GM04504 (cell line): ENCODE measurements at regions not wholly inside any gene's neighbourhood (a gene's known extent, or its start where the extent isn't known, plus 50 kb on each side); places are given as distances from the start of the nearest gene placed in this dataset.

Source experiments
- DNase-seq: peaks from one replicate; pipeline ENCODE4 v3.0.0-alpha.2; 2012; ENCODE audit warnings: low read depth

GRCh38 chr6:40796260-40797221 is 209.4 kb upstream of the LRFN2 start:
- no peak for DNase-seq

- DNase-seq = no peak
Measured at GRCh38 chr6:40794586-40794985, 207.4 kb upstream of the LRFN2 start.

GRCh38 chr6:40792183-40792582 is 205.0 kb upstream of the LRFN2 start:
- DNase-seq = no peak

DNA sequence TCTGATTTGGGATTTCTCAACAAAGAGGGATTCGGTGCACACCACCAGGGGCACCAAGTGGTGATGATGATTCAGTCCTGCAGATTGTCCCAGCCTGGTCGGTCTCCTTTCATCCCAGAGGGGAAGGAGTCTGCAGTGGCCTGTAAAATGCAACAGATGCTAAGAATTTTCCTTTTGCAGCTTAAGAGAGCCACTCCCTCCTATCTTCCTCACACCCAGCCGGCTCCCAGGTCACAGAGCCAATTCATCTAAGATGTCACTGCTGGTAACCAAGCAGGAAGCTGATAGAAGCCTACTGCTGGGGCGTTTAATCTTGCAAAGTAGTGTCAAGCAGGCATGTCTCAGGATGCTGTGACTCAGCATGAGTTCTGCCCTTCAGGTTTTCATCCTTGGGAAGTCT is 203.8 kb upstream of the LRFN2 start:
- peak; percentile 11 for DNase-seq

DNA sequence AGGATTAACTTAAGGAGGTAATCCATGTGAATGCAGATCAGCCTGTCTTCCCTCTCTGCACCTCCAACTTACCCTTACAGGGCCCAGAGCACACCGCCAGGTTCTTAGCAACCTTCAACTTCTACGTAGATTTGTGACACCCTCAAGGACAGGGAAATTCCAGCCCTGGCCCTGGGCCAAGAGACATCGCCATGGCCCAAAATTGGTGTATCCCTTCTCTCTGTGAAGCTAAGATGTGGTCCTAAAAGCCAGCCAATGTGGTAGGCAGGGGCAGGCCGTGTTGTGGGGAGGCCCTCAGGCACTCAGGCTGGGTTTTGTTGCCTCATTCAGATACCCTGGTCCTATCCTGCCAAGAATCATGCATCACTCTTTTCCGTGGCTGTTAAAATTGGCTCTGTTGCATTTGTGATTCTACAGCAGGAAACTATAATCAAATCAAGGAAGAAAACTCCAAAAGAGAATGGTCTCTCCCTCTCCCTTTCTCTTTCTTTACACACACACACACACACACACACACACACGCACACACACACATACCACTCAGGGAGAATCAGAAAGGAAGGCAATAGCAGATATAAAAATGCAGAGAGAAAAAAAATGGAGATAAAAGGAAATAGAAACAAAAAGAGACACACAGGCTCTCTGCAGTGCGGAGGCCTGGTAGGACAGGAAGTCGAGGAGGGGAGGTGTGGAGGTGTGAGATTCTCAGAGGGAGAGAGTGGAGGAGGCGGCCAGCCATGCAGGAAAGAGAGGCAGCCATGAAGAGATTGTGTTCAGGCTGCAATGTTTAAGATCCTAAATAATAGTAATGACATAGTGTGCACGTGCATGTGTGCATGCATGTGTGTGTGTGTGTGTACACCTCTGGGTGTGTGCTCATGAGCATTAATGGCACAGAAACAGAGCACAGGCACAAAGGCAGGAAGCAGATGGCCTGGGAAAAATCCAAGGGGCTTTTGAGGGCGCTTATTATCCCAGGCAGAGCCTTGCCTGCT is 201.8 kb upstream of the LRFN2 start:
- peak; percentile 22 for DNase-seq

- DNase-seq = no peak
Measured at GRCh38 chr6:40782355-40782754, 195.2 kb upstream of the LRFN2 start.

DNA sequence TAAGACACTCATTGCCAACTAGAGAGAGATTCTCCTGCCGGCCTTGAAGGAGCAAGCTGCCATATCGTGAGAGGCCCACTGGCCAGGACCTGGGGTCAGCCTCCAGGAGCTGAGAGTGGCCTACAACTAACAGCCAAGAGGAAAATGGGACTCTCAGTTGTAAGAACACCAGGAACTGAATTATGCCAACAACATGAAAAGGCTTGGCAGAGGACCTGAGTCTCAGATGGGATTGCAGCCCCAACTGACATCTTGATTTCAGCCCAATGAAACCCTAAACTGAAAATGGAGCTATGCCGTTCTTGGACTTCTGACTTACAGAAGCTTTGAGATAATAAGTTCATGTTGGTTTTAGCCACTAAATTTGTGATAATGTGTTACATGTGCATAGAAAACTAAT is 193.5 kb upstream of the LRFN2 start:
- no peak for DNase-seq

DNA sequence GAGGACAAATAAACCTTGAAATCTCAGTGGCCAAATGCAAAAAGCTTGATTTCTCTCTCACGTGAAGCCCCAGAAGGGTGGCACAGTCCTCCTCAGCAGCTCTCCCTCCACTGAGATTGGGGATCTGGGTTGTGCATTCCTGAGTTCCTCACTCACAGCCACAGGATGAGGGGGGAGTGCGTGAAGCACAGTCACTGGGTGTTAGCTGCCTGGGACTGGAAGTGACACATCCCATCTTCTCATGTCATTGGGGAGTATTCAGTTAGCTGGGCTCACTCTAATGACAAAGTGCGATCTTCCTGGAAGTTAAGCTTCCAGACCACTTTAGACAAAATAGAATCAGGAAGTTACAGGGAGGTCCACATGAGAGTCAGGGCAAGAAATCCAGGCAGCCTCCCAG is 192.2 kb upstream of the LRFN2 start:
- peak; percentile 68 for DNase-seq

DNA sequence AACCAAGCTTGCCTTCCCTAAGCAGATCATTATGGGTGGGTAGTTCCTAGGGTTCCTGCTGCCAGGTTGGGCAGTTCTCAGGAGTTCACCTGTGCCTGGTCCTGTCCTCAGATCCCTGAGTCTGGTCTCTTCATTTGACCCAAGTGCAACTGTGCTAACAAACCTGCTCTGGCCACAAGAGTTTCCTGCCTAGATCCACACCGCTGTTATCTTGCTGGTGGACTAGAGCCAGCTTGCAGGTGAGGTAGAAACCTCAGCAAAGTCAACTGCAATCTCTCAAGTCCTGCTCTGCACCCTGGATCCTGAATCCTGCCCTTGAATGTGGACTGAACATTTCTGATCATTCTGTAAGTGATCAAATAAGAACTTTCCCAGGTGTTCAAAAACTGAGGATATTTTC is 191.8 kb upstream of the LRFN2 start:
- no peak for DNase-seq

GRCh38 chr6:40778196-40778595 is 191.0 kb upstream of the LRFN2 start:
- no peak for DNase-seq

DNA sequence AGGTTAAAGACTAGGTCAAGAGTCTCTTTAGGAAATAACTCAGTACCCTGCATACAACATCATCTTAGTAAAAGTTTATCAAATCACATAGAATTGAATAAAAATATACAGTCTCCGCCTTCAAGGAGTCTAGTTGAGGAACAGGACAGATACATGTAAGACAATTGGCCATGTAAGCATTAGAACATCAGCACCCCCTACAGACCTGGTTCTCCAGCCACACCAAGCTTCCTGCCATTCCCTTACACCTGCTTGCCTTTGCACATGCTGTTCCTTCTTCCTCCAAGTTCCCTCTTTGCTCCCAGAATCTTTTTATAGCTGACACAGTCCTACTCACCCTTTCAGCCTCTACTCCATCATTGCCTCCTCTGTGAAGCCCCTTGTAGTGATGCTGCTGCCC is 187.8 kb upstream of the LRFN2 start:
- DNase-seq = no peak

DNA sequence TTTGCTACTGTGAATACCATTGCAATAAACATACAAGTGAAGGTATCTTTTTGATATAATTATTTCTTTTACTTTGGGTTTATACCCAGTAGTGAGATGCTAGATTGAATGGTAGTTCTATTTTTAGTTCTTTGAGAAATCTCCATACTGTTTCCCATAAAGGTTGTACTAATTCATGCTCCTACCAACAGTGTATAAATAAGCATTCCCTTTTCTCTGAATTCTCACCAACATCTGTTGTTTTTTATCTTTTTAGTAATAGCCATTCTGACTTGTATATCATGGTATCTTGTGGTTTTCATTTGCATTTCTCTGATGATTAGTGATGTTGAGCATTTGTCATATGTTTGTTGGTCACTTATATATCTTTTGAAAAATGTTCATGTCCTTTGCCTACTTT is 183.6 kb upstream of the LRFN2 start:
- DNase-seq = no peak

DNA sequence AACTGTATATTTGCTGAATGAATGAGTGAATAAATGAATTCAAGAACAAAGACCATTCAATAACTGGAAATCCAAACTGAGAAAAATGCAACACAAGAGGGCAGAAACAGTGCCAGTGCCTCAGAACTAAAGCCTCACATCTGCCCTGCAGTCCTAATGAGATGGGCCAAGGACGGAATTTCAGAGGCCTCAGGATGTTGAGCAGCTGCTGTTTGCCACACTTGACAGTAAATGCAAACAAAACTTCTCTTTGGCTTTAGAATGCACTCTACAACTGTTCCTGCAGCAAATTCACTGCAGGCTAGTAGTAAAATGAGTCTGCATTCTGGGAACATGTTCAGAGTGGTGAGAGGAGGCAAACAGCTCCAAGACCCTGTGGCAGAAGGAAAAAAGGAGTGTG is 177.6 kb upstream of the LRFN2 start:
- DNase-seq = no peak

GRCh38 chr6:40762981-40763380 is 175.8 kb upstream of the LRFN2 start:
- no peak for DNase-seq

GRCh38 chr6:40760887-40761286 is 173.7 kb upstream of the LRFN2 start:
- DNase-seq = no peak

DNA sequence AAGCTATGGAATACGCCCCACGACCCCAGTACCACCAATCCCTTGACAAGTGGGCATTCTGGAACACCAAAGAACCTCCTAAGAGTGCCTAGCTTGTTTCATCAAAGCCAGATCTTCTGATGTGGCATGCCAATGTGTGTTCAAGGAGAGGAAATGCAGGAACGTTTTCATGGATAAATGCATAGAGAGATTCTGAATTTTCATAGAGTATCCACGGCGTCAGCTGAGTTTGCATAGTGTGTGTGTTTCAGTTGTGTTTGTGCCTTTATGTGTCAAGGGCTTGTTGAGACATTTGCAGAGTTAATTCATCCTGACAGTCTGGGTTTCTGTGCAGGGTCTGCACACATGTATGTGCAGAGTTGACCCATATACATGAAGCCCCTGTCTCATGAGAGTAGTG is 172.7 kb upstream of the LRFN2 start:
- DNase-seq = no peak

GRCh38 chr6:40759264-40759663 is 172.1 kb upstream of the LRFN2 start:
- no peak for DNase-seq

DNA sequence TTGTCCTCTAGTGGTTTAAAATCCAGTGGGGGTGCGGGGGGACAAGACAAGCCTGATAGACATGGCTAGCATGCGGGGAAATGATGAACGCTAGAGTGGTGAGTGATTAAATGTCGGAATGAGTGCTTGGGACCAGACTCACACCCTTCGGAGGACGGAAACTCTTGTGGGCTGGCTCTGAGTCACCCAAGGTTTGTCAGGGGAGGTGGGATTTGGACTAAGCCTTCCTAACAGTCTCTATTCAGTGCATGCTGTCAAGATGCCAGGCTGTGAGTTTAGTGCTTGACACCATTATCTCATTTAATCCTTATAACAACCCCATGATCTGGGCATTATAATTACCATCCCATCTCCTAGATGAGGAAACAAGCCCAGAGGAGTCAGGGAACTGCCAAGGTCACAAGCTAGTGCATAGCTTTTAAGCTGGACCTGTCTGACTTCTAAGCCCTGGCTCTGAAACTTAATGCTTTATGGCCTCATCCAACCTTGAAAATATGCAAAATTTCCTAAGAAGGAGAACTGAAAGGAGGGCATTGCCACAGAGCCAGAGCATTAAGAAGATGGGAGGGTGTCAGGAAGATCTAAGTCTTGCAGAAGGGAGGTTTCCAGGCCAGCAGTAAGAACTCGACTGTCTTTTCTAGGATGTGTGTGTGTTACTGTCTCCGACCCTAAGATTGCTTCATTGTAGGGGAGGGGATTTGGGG is 168.7 kb upstream of the LRFN2 start:
- peak; percentile 9 for DNase-seq

DNA sequence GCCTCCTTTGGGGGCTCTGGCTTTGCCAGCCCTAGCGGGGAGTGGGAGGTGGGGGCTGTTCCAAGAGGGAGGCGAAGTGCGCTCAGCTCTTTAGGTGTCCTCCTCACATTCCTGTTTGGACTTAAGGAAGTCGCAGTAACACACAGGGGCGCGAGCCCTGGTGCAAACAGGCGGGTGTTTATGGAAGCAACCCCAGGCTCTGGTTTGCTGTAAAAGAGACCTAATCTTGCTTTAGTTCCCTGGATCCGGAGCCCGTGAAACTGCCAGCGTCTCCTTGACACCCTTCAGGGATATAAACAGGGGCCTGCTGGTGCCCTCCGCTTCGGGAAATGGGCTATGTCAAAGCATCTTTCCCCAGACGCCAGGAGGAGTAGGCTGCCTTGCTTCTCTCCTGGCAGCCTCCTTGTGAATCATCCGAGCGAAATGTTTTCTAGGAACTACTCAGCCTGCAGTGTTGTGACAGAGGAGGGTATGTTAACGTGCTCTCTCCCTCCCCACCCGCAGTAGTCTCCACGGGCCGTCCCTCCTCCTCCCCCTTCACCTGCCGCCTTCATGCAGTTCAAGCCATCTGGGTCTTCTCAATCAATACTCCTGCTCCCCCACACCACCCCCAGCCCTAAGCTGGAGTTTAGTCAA is 168.0 kb upstream of the LRFN2 start:
- DNase-seq = peak; percentile 12

- no peak for DNase-seq
Measured at GRCh38 chr6:40754461-40755045, 167.4 kb upstream of the LRFN2 start.
